Astrocyte of the spinal cord (primary cell): ENCODE measurements at regions not wholly inside any gene's neighbourhood (a gene's known extent, or its start where the extent isn't known, plus 50 kb on each side); places are given as distances from the start of the nearest gene placed in this dataset.

ENCODE experiments used
- DNase-seq: peaks from one replicate; pipeline ENCODE4 v3.0.0; 2011; ENCODE audit warnings: low read depth, low spot score
- H3K4me3 ChIP-seq: 2 replicates; pipeline ENCODE4 v1.5.1; 2011; ENCODE audit warnings: low read depth, mild to moderate bottlenecking, low read length, moderate library complexity
- CTCF ChIP-seq: IDR thresholded peaks from 2 replicates; pipeline ENCODE4 v1.5.1; 2012; ENCODE audit warnings: low read depth, mild to moderate bottlenecking, low read length, inconsistent platforms
- in situ Hi-C: cut with HindIII; loops from 2 replicates; pipeline ENCODE4 v1.10.0; 2017; ENCODE audit warnings: low sequenced_read_pairs

DNA sequence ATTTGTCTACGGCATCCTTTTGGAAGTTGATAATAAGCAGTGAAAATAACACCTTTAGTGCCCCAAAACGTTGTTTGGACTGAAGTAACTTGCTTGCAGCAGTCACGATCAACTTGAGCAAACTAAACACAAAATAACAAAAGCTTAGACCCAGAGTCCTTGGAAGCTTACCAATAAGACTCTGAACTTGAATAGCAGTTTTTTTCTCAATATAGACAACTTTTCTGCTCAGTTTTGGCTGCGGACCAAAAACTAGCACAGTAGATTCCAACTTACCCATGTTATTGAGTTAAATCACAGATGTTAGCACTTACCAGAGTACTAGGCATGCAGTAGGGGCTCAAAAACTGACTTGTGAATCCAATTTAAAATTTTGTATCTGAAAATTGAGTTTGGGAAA lies 746.9 kb downstream of the PCDH19 start:
- no peak for DNase-seq
- no peak for TF ChIP-seq CTCF
- H3K4me3 ChIP-seq = no peak overlapping the region
- in situ Hi-C loops = no loop called here

DNA sequence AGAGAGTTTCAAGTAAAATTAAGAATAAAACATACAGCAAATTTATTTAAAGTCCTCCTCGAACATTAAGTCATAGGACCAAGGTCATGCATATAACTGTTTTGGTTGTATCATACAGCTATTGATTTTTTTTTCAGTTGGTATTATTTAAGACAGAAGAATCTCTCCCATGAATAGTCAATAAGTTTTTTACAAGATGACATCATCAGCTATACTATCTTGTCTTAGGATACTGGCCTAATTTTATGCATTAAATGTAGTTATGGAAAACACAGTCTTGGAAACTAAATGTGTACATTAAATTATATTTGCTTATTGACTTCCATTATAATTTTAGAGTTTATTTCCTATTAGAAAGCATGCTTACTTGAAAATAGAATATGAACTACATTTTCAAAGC lies 755.9 kb downstream of the PCDH19 start:
- H3K4me3 ChIP-seq = no peak overlapping the region
- no peak for TF ChIP-seq CTCF
- in situ Hi-C loops = no loop called here
- DNase-seq = no peak

DNA sequence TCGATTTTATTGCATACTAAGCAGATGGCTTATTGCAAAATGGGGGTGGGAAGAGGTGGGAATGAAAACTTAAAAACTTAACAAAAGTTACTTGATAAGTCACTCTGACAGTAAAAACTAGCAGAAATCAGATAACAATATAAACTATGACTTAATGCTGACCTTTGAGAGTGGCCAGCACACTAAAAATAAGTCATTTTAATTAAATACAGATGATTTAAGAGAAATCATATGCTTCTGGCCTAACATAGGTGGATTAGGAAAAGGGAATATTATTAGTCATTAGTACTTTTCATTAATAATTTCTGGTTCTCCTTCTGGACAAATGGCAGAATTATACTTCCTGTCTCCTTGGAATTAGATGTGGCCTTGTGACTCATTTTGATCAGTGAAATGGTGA lies 756.7 kb downstream of the PCDH19 start:
- DNase-seq = no peak
- in situ Hi-C loops = no loop called here
- H3K4me3 ChIP-seq = no peak overlapping the region
- no peak for TF ChIP-seq CTCF

DNA sequence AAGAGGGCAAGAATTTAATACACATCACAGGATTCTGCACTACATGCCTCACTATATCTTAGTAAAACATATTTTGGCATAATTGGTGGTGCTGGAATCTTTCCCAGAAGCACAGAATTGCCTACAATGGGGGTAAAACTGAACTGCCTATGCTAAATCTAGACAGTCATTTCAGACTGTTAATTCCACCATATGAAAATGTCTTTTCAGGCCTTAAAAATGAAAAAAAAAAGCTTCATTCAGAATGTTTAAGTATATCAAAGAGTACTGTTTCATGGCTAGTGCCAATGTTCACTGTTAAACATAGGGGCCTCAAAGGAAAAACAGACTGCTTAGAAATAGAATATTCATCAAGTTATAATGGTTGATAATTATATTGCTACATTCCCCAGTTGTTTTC lies 797.0 kb downstream of the PCDH19 start:
- no peak for DNase-seq
- no peak for TF ChIP-seq CTCF
- no peak overlapping the region for H3K4me3 ChIP-seq
- in situ Hi-C loops = no loop called here

- in situ Hi-C loops = no loop called here
- no peak for DNase-seq
- TF ChIP-seq CTCF = no peak
- no peak overlapping the region for H3K4me3 ChIP-seq
Observed at GRCh38 chrX:99603091-99603814, 806.8 kb downstream of the PCDH19 start.

DNA sequence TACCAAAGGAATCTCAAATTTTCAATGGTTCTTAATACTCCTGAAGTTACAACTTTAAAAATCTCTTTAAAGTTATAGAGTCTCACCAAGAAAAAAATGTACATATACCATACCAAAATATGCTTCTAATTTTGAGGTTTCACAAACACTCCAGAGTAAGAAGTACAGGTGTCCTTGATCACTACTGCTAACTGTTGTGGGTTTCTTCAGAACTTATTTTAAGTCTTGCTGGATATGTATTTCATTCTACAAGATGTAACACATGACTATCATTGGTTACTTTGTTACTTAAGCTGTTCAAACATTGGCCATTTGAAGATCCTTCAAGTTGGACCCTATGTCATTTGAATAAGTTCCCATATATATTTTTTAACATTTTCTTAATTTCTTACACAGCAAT lies 808.0 kb downstream of the PCDH19 start:
- TF ChIP-seq CTCF = no peak
- no peak overlapping the region for H3K4me3 ChIP-seq
- in situ Hi-C loops = no loop called here
- no peak for DNase-seq
